CD4-positive, alpha-beta memory T cell (primary cell): ENCODE measurements at regions not wholly inside any gene's neighbourhood (a gene's known extent, or its start where the extent isn't known, plus 50 kb on each side); places are given as distances from the start of the nearest gene placed in this dataset.
"Not testable (repeated sequence)": the region's sequence is repeated elsewhere in the genome, so short reads cannot be mapped to it uniquely, and the experiment has no call there.

ENCODE experiments used
- CTCF ChIA-PET: fragments of 350-600 bp; sonication (Branson Sonifier 250); formaldehyde crosslinking; loops from one replicate; lab custom pipeline; 2021; ENCODE audit warnings: inconsistent platforms; ENCODE audit not compliant: partially characterized antibody; lab: Charles Lee
- POLR2A ChIA-PET: fragments of 350-600 bp; sonication (Branson Sonifier 250); formaldehyde crosslinking; loops from one replicate; lab custom pipeline; 2021; ENCODE audit not compliant: partially characterized antibody; lab: Charles Lee
- DNase-seq, 5 donors: peaks; one replicate each; pipeline versions ENCODE4 v3.0.0 to v3.0.0-alpha.2; 2020 to 2022; ENCODE audit warnings: mixed read lengths in 1 of 5
- H3K27ac ChIP-seq: one replicate; pipeline ENCODE4 v1.7.0; 2013; ENCODE audit warnings: low read depth, low read length
- H3K27me3 ChIP-seq: 2 replicates; pipeline ENCODE4 v1.7.0; 2013; ENCODE audit warnings: mild to moderate bottlenecking, low read length, moderate library complexity; ENCODE audit not compliant: insufficient read depth
- H3K36me3 ChIP-seq: 2 replicates; pipeline ENCODE4 v1.7.0; 2013; ENCODE audit warnings: mild to moderate bottlenecking, low read length, moderate library complexity; ENCODE audit not compliant: insufficient read depth
- H3K4me1 ChIP-seq: 2 replicates; pipeline ENCODE4 v1.7.0; 2013; ENCODE audit warnings: mild to moderate bottlenecking, low read length, moderate library complexity; ENCODE audit not compliant: insufficient read depth
- H3K4me3 ChIP-seq, 2 donors: one replicate each; pipeline ENCODE4 v1.7.0; 2013; ENCODE audit warnings: low read length in 2 of 2, mild to moderate bottlenecking in 1 of 2
- H3K9me3 ChIP-seq, 2 donors: one replicate each; pipeline ENCODE4 v1.7.0; 2013; ENCODE audit warnings: low read length in 2 of 2, control low read depth in 1 of 2; ENCODE audit not compliant: control insufficient read depth in 1 of 2
- H3K27ac Mint-ChIP-seq, 7 donors: one replicate each; pipeline ENCODE4 v1.8.0; 2020 to 2021; ENCODE audit warnings: mixed read lengths in 7 of 7, mild to moderate bottlenecking in 6 of 7, inconsistent platforms in 3 of 7, moderate library complexity in 3 of 7
- H3K27me3 Mint-ChIP-seq, 2 donors: one replicate each; pipeline ENCODE4 v1.8.0; 2020 to 2021; ENCODE audit warnings: mixed read lengths in 2 of 2
- H3K36me3 Mint-ChIP-seq, 2 donors: one replicate each; pipeline ENCODE4 v1.8.0; 2020 to 2021; ENCODE audit warnings: mixed read lengths in 2 of 2, inconsistent platforms in 1 of 2, mild to moderate bottlenecking in 1 of 2
- H3K4me1 Mint-ChIP-seq, 4 donors: one replicate each; pipeline ENCODE4 v1.8.0; 2020 to 2021; ENCODE audit warnings: mixed read lengths in 4 of 4, mild to moderate bottlenecking in 1 of 4
- H3K4me3 Mint-ChIP-seq, 8 donors: one replicate each; pipeline ENCODE4 v1.8.0; 2020 to 2021; ENCODE audit warnings: mixed read lengths in 8 of 8, mild to moderate bottlenecking in 7 of 8, moderate library complexity in 6 of 8, inconsistent platforms in 3 of 8
- H3K9me3 Mint-ChIP-seq, 8 donors: one replicate each; pipeline ENCODE4 v1.8.0; 2020 to 2021; ENCODE audit warnings: mixed read lengths in 8 of 8, mild to moderate bottlenecking in 5 of 8, inconsistent platforms in 3 of 8, moderate library complexity in 1 of 8
- intact Hi-C: fragments of 100-400 bp; cut with micrococcal nuclease; formaldehyde crosslinking; loops from one replicate; pipeline ENCODE4 v1.15.1; 2023

DNA sequence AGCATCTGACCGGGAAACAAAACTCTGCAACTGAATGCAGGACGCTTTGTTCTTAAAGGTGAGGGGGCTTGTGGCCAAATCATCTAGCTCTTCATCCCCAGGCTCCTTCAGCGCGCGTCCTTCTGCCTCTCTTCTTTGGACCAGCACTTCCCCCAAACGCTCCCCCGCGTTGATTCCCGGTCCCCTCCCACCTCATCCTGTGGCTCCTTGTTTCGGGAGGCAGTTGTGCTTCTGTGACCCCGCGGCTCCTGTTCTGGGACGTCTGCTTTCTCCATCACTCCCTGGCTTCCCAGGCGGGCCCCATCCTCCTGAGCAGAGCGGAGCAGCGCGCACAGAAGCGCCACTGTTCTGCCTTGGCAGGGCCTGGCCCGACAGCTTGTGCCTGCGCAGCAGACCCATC is 109.7 kb upstream of the ZNG1E start:
- DNase-seq, H3K27me3 Mint-ChIP-seq, intact Hi-C loops, H3K4me3 Mint-ChIP-seq, POLR2A ChIA-PET, H3K36me3 ChIP-seq, H3K27me3 ChIP-seq, H3K4me1 Mint-ChIP-seq, H3K27ac Mint-ChIP-seq, H3K27ac ChIP-seq, CTCF ChIA-PET, H3K4me1 ChIP-seq, H3K9me3 ChIP-seq, H3K4me3 ChIP-seq, H3K36me3 Mint-ChIP-seq: not testable (repeated sequence)
- peaks cover 0 to 12% (median 2%) of the 10 kb centered on the region in 8 donors for H3K9me3 Mint-ChIP-seq

GRCh38 chr9:65519018-65519417 is 156.7 kb upstream of the ZNG1E start:
- H3K27me3 ChIP-seq, H3K9me3 ChIP-seq, H3K4me3 Mint-ChIP-seq, DNase-seq, H3K9me3 Mint-ChIP-seq, intact Hi-C loops, H3K4me3 ChIP-seq, H3K27me3 Mint-ChIP-seq, H3K27ac ChIP-seq, CTCF ChIA-PET, H3K36me3 Mint-ChIP-seq, H3K27ac Mint-ChIP-seq, H3K36me3 ChIP-seq, H3K4me1 Mint-ChIP-seq, H3K4me1 ChIP-seq, POLR2A ChIA-PET: not testable (repeated sequence)

GRCh38 chr9:65514465-65514864 is 161.3 kb upstream of the ZNG1E start:
- POLR2A ChIA-PET, H3K27ac ChIP-seq, H3K9me3 ChIP-seq, H3K4me3 Mint-ChIP-seq, DNase-seq, H3K4me1 ChIP-seq, H3K4me1 Mint-ChIP-seq, CTCF ChIA-PET, H3K27me3 ChIP-seq, H3K9me3 Mint-ChIP-seq, H3K36me3 ChIP-seq, H3K27me3 Mint-ChIP-seq, H3K27ac Mint-ChIP-seq, H3K36me3 Mint-ChIP-seq, intact Hi-C loops, H3K4me3 ChIP-seq: not testable (repeated sequence)

DNA sequence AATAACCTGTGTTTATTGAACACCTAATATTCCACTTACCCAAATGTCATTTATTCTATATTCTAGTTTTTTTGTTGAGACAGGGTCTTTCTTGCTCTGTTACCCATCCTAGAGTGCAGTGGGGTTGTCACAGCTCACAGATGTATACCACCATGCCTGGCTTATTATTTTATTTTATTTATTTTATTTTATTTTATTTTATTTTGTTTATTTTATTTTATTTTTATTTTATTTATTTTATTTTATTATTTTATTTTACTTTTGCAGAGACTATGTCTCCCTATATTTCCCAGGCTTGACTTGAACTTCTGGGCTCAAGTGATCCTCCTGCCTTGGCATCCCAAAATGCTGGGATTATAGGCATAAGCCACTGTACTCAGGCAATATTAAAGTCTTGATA is 167.8 kb upstream of the ZNG1E start:
- H3K27ac Mint-ChIP-seq, POLR2A ChIA-PET, H3K27ac ChIP-seq, H3K36me3 Mint-ChIP-seq, H3K4me1 ChIP-seq, H3K4me3 ChIP-seq, DNase-seq, intact Hi-C loops, H3K9me3 ChIP-seq, H3K27me3 ChIP-seq, H3K4me1 Mint-ChIP-seq, H3K4me3 Mint-ChIP-seq, H3K36me3 ChIP-seq, H3K27me3 Mint-ChIP-seq, CTCF ChIA-PET: not testable (repeated sequence)
- H3K9me3 Mint-ChIP-seq, result peaks cover 0 to 16% (median 1%) of the 10 kb centered on the region in 8 donors

- CTCF ChIA-PET, H3K36me3 Mint-ChIP-seq, H3K36me3 ChIP-seq, H3K4me1 Mint-ChIP-seq, H3K27me3 Mint-ChIP-seq, intact Hi-C loops, H3K4me1 ChIP-seq, H3K9me3 Mint-ChIP-seq, H3K4me3 Mint-ChIP-seq, H3K27me3 ChIP-seq, H3K27ac Mint-ChIP-seq, H3K4me3 ChIP-seq, H3K27ac ChIP-seq, H3K9me3 ChIP-seq, POLR2A ChIA-PET, DNase-seq: not testable (repeated sequence)
These were observed 171.0 kb upstream of the ZNG1E start for GRCh38 chr9:65504686-65505085.

GRCh38 chr9:65503696-65504095 is 172.0 kb upstream of the ZNG1E start:
- H3K9me3 ChIP-seq, H3K4me3 ChIP-seq, H3K4me1 ChIP-seq, CTCF ChIA-PET, H3K9me3 Mint-ChIP-seq, intact Hi-C loops, DNase-seq, POLR2A ChIA-PET, H3K27ac Mint-ChIP-seq, H3K36me3 ChIP-seq, H3K27me3 ChIP-seq, H3K27me3 Mint-ChIP-seq, H3K4me1 Mint-ChIP-seq, H3K36me3 Mint-ChIP-seq, H3K27ac ChIP-seq, H3K4me3 Mint-ChIP-seq: not testable (repeated sequence)

DNA sequence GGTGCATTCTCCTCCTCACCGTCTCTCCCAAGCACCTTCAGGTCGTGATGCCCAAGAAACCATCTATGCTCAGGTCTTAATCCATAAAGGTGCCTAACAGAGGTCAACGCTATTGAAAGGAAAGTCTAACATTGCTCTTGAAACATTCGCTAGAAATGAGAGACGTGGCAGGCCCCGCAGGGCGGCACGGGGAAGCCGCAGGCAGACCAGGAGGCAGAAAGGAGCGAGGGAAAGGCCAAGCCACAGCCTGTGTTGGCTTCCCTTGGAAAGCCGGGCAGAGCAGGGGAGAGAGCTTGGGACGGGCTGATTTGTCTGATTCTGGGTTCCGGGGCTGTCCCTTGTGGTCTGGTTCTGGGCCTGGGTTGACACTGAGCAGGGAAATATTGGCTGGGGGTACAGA is 192.8 kb upstream of the ZNG1E start:
- H3K4me1 Mint-ChIP-seq, H3K27ac Mint-ChIP-seq, POLR2A ChIA-PET: not testable (repeated sequence)

GRCh38 chr9:65481291-65481690 is 194.4 kb upstream of the ZNG1E start:
- peaks cover 0 to 19% (median 3%) of the 10 kb centered on the region in 8 donors for H3K9me3 Mint-ChIP-seq
- H3K9me3 ChIP-seq, H3K36me3 Mint-ChIP-seq, H3K4me1 ChIP-seq, intact Hi-C loops, H3K36me3 ChIP-seq, DNase-seq, H3K27me3 Mint-ChIP-seq, POLR2A ChIA-PET, H3K27me3 ChIP-seq, H3K4me3 ChIP-seq, H3K27ac ChIP-seq, H3K27ac Mint-ChIP-seq, H3K4me3 Mint-ChIP-seq, CTCF ChIA-PET, H3K4me1 Mint-ChIP-seq: not testable (repeated sequence)

More for the DNA sequence above, 192.8 kb upstream of the ZNG1E start:
- H3K27me3 ChIP-seq, intact Hi-C loops, H3K9me3 ChIP-seq, H3K27ac ChIP-seq, H3K4me1 ChIP-seq, H3K4me3 ChIP-seq, H3K36me3 ChIP-seq, H3K4me3 Mint-ChIP-seq, H3K27me3 Mint-ChIP-seq, CTCF ChIA-PET, DNase-seq, H3K36me3 Mint-ChIP-seq: not testable (repeated sequence)
- peaks cover 0 to 24% (median 3%) of the 10 kb centered on the region in 8 donors for H3K9me3 Mint-ChIP-seq
